Testis (tissue), 2 donors: ENCODE measurements at regions not wholly inside any gene's neighbourhood (a gene's known extent, or its start where the extent isn't known, plus 50 kb on each side); places are given as distances from the start of the nearest gene placed in this dataset.

Experiments used
- DNase-seq: peaks from one replicate; pipeline ENCODE4 v3.0.0-alpha.2; 2019
- H3K27ac ChIP-seq, 2 donors: fragments of 200-600 bp; sonication (generic); one replicate each; pipeline ENCODE4 v1.5.1; 2019
- H3K27me3 ChIP-seq: fragments of 200-600 bp; sonication (generic); one replicate; pipeline ENCODE4 v1.5.1; 2019
- H3K36me3 ChIP-seq: fragments of 200-600 bp; sonication (generic); one replicate; pipeline ENCODE4 v1.5.1; 2017; ENCODE audit warnings: low read depth; ENCODE audit errors: missing control alignments
- H3K4me1 ChIP-seq: fragments of 200-600 bp; sonication (generic); one replicate; pipeline ENCODE4 v1.5.1; 2019
- H3K4me3 ChIP-seq, 2 donors: fragments of 200-600 bp; sonication (generic); one replicate each; pipeline ENCODE4 v1.5.1; 2017 to 2019
- H3K9me3 ChIP-seq: fragments of 200-600 bp; sonication (generic); one replicate; pipeline ENCODE4 v1.5.1; 2017
- POLR2A ChIP-seq: fragments of 450-650 bp; IDR thresholded peaks from one replicate; pipeline ENCODE4 v1.6.1; 2017; ENCODE audit warnings: antibody characterized with exemption, mild to moderate bottlenecking, moderate library complexity
- WGBS, 2 donors: methylation state at CpG; one replicate each; pipeline ENCODE4 v1.1.5; 2018; 5-methylcytosine and 5-hydroxymethylcytosine counted together
- intact Hi-C: fragments of 100-400 bp; cut with DNase I; formaldehyde crosslinking; loops from one replicate; pipeline ENCODE4 v1.15.1; 2023; ENCODE audit warnings: low total_unique reads
- TF ChIP-seq, protein P1 (sequence below), 3 experiments: fragments of 450-650 bp in 2 of 3; fragments of 200-600 bp in 1 of 3; sonication (generic) in 1 of 3; IDR thresholded peaks; one replicate each; pipeline ENCODE4 v1.5.1; 2016 to 2019; ENCODE audit warnings: antibody characterized with exemption in 3 of 3, mild to moderate bottlenecking in 2 of 3, moderate library complexity in 1 of 3

DNA sequence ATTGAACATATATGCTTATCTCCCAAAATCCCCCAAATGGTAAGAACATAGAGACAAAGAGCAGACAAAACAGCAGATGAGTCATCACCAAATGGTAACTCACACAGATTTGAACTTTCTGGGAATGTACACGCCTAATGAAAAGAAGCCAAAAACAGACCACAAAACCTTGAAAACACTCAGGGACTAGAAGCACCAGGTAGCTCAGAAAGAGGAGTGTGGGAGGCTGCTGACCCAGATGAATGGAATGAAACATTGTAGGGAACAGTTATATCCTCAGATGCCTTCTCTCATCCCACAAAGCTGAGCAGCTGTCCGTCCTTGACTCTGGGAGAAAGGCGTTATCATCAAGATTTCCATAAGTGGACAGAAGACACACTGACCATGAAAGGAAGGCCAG lies 307.0 kb upstream of the USP25 start:
- 28 to 37% methylated on average over 3 of the region's 3 CpGs for WGBS, 2 donors
- Histone ChIP-seq H3K9me3 (no peaks in the 10 kb centered on the region), H3K27ac (peak overlapping the region; percentile 4 to 33), H3K4me3 (no peak overlapping the region), H3K36me3 (no peaks in the 10 kb centered on the region), H3K4me1 (peaks cover 16% of the 10 kb centered on the region), H3K27me3 (no peaks in the 10 kb centered on the region)
- peak; percentile 65 for DNase-seq
- no peak for TF ChIP-seq POLR2A
- TF ChIP-seq, protein P1, sequence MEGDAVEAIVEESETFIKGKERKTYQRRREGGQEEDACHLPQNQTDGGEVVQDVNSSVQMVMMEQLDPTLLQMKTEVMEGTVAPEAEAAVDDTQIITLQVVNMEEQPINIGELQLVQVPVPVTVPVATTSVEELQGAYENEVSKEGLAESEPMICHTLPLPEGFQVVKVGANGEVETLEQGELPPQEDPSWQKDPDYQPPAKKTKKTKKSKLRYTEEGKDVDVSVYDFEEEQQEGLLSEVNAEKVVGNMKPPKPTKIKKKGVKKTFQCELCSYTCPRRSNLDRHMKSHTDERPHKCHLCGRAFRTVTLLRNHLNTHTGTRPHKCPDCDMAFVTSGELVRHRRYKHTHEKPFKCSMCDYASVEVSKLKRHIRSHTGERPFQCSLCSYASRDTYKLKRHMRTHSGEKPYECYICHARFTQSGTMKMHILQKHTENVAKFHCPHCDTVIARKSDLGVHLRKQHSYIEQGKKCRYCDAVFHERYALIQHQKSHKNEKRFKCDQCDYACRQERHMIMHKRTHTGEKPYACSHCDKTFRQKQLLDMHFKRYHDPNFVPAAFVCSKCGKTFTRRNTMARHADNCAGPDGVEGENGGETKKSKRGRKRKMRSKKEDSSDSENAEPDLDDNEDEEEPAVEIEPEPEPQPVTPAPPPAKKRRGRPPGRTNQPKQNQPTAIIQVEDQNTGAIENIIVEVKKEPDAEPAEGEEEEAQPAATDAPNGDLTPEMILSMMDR (IDR thresholded peaks at IDR 0.05) = no peak
- intact Hi-C loops = no loop called here

DNA sequence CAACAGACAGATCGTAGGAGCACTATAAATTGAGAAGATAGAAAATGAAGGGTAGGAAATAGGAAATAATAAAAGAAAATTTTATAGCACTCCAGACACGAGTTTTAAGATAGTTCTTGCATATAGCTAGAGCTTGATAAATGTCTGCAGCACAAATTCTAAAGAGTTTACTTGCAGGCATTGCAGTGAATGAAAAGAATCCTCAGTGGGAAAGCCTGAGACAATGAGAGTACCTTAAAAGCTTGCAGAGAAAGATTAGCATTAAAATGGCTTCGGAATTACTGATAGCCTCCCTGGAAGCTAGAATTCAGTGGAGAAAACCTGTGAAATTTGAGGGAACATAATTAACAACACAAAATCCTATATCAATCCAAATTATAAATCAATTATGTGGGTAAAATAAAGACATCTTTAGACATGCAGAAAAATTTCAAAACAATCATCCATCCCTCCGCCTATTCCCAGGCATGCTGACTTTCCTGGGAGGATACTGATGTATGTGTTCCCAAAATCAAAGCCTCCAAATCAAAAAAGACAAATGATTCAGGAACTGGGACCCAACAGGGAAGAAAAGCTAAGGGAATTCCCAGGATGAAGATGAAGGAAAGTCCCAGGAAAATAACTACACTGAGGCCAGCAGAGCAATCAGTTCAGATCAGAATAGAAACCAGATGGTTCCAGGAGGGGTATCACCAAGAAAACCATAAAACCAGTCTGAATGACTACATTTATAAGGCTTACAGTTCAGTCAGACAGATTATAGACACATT lies 305.9 kb upstream of the USP25 start:
- no peak overlapping the region for H3K27ac ChIP-seq
- 71 to 77% methylated on average over 4 of the region's 4 CpGs for WGBS, 2 donors
- peaks cover 16% of the 10 kb centered on the region for H3K4me1 ChIP-seq
- H3K9me3 ChIP-seq = no peaks in the 10 kb centered on the region
- no peaks in the 10 kb centered on the region for H3K27me3 ChIP-seq
- H3K4me3 ChIP-seq = no peak overlapping the region
- no peaks in the 10 kb centered on the region for H3K36me3 ChIP-seq
- TF ChIP-seq POLR2A = no peak
- TF ChIP-seq, protein P1 (IDR thresholded peaks at IDR 0.05) = no peak
- intact Hi-C loops = no loop called here
- DNase-seq = no peak

DNA sequence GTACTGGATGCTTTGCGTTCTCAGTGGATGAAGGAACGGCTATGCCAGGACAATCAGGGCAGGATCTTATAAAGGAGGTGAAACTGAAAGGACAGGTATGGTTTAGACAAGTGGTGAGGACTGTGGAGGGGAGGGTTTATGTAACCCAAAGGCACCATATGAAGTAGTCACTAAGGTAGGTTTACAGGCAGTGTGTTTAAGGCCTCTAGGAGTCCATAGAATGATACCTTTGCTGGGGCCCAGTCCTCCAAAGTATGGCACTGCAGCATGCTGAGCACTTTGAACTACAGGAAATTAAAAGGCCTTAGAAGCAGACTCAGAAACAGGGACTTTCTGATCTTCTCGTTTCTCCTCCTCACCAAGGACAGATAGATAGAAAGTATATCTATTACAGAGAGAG lies 304.7 kb upstream of the USP25 start:
- H3K4me1 ChIP-seq = peaks cover 16% of the 10 kb centered on the region
- TF ChIP-seq, protein P1 (IDR thresholded peaks at IDR 0.05) = no peak
- TF ChIP-seq POLR2A = no peak
- H3K27me3 ChIP-seq = no peaks in the 10 kb centered on the region
- intact Hi-C loops = no loop called here
- H3K36me3 ChIP-seq = no peaks in the 10 kb centered on the region
- no peaks in the 10 kb centered on the region for H3K9me3 ChIP-seq
- WGBS, 2 donors = 64 to 70% methylated on average over 3 of the region's 3 CpGs
- no peak overlapping the region for H3K27ac ChIP-seq
- DNase-seq = no peak
- H3K4me3 ChIP-seq = no peak overlapping the region

DNA sequence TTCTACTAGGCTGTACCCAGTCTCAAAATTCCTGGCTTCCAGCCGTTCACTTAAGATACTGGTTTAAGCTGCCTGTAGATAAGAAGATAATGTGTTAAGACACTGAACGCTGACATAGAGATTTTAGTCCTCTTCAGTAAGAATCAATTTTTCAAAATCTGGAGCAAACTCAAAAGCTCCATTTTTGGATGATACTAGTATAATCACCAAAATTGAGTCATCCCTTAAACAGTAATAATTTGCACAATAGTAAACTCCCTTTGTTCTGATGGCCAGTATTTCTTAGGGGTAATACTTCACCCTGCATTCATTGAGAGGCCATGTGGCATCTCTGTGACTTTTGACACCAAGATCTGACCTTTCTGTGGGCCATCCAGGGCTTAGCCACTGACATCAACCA lies 299.8 kb upstream of the USP25 start:
- Histone ChIP-seq H3K27ac (no peak overlapping the region), H3K4me1 (peaks cover 8% of the 10 kb centered on the region), H3K36me3 (no peaks in the 10 kb centered on the region), H3K4me3 (no peak overlapping the region), H3K9me3 (no peaks in the 10 kb centered on the region), H3K27me3 (no peaks in the 10 kb centered on the region)
- TF ChIP-seq, protein P1 (IDR thresholded peaks at IDR 0.05) = no peak
- TF ChIP-seq POLR2A = no peak
- DNase-seq = no peak
- intact Hi-C loops = no loop called here
- 63 to 69% methylated on average over 2 of the region's 2 CpGs for WGBS, 2 donors

DNA sequence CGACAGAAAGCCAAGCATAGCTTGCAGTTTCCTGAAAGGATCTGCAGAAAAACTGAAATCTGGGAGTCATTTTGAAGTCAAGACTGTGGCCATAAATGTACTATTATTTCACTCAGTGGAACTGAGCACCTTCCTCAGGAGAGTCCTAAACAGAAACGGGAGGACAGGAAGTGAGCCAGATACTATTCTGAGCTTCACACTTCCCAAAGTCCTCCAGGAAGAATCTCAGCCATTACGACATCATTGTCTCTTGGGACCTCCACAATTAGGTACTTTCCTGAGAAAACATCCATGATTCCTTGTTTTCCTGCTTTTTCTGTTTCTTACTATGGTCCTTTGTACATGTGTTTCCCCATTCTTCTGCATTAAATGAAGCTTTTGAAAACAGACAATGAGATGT lies 299.2 kb upstream of the USP25 start:
- 54 to 58% methylated on average over 3 of the region's 3 CpGs for WGBS, 2 donors
- Histone ChIP-seq H3K4me3 (no peak overlapping the region), H3K36me3 (no peaks in the 10 kb centered on the region), H3K4me1 (peaks cover 8% of the 10 kb centered on the region), H3K27me3 (no peaks in the 10 kb centered on the region), H3K27ac (no peak overlapping the region), H3K9me3 (no peaks in the 10 kb centered on the region)
- intact Hi-C loops = no loop called here
- DNase-seq = no peak
- TF ChIP-seq, protein P1 (IDR thresholded peaks at IDR 0.05) = no peak
- TF ChIP-seq POLR2A = no peak
